GM10248 (cell line): ENCODE measurements at regions not wholly inside any gene's neighbourhood (a gene's known extent, or its start where the extent isn't known, plus 50 kb on each side); places are given as distances from the start of the nearest gene placed in this dataset.
"Not testable (repeated sequence)": the region's sequence is repeated elsewhere in the genome, so short reads cannot be mapped to it uniquely, and the experiment has no call there.

ENCODE experiments used
- CTCF ChIA-PET: fragments of 300-600 bp; sonication (Branson Sonifier 250); formaldehyde crosslinking; extraction: SDS; loops from one replicate; lab custom pipeline; 2021; ENCODE audit warnings: antibody characterized with exemption; lab: Yijun Ruan, JAX
- POLR2A ChIA-PET: fragments of 350-650 bp; sonication (Branson Sonifier 250); formaldehyde crosslinking; extraction: SDS; loops from one replicate; lab custom pipeline; 2020; ENCODE audit warnings: antibody characterized with exemption; lab: Yijun Ruan, JAX
- DNase-seq: peaks from one replicate; pipeline ENCODE4 v3.0.0; 2012; ENCODE audit errors: extremely low spot score
- CTCF ChIP-seq: IDR thresholded peaks from 2 replicates; pipeline ENCODE4 v1.5.1; 2012; ENCODE audit warnings: mild to moderate bottlenecking, low read depth; ENCODE audit errors: extremely low read depth, missing control alignments, control extremely low read depth

GRCh38 chr15:66964791-66965190 is 100.6 kb upstream of the SMAD3 start:
- CTCF ChIA-PET = interaction anchor here (1.2 to 2.0 kb wide), 2 partner anchors 11 to 492 kb away, joined by 3 to 4 read pairs; no protein-coding TSS in a partner anchor
- TF ChIP-seq CTCF = no peak
- POLR2A ChIA-PET = no interaction called here

GRCh38 chr15:66965201-66965900 is 100.1 kb upstream of the SMAD3 start:
- no peak for DNase-seq
- TF ChIP-seq CTCF = no peak
- CTCF ChIA-PET = interaction anchor here (1.2 kb wide), 2 partner anchors 11 to 491 kb away, joined by 3 to 6 read pairs; no protein-coding TSS in a partner anchor
- POLR2A ChIA-PET = no interaction called here

More at GRCh38 chr15:66964791-66965190, 100.6 kb upstream of the SMAD3 start:
- no peak for DNase-seq

- ChIA-PET POLR2A (no interaction called here), CTCF (interaction anchor here (1.2 kb wide), 2 partner anchors 10 to 490 kb away, joined by 3 to 6 read pairs; no protein-coding TSS in a partner anchor)
- DNase-seq = no peak
- no peak for TF ChIP-seq CTCF
Measured at GRCh38 chr15:66966256-66966655, 99.1 kb upstream of the SMAD3 start.

- no peak for DNase-seq
- ChIA-PET CTCF (interaction anchor here (1.1 kb wide), 1 partner anchor 362 kb away, joined by 4 read pairs; no protein-coding TSS in a partner anchor), POLR2A (no interaction called here)
- TF ChIP-seq CTCF = no peak
Measured at GRCh38 chr15:66968806-66969596, 96.4 kb upstream of the SMAD3 start.

GRCh38 chr15:66974131-66974530 is 91.3 kb upstream of the SMAD3 start:
- CTCF ChIA-PET, DNase-seq, POLR2A ChIA-PET: not testable (repeated sequence)

- POLR2A ChIA-PET, DNase-seq: not testable (repeated sequence)
- CTCF ChIA-PET = interaction anchor here (1.1 to 1.9 kb wide), 3 partner anchors 11 to 41 kb away, joined by 3 to 6 read pairs (median 4); no protein-coding TSS in a partner anchor
Measured at GRCh38 chr15:66976106-66976640, 89.2 kb upstream of the SMAD3 start.

GRCh38 chr15:66980326-66980725 is 85.1 kb upstream of the SMAD3 start:
- POLR2A ChIA-PET, CTCF ChIA-PET, DNase-seq: not testable (repeated sequence)

GRCh38 chr15:66981771-66982170 is 83.6 kb upstream of the SMAD3 start:
- POLR2A ChIA-PET = no interaction called here
- TF ChIP-seq CTCF = no peak
- CTCF ChIA-PET = no interaction called here
- DNase-seq = no peak
